H7 (cell line): ENCODE measurements at regions not wholly inside any gene's neighbourhood (a gene's known extent, or its start where the extent isn't known, plus 50 kb on each side); places are given as distances from the start of the nearest gene placed in this dataset.
"Not testable (repeated sequence)": the region's sequence is repeated elsewhere in the genome, so short reads cannot be mapped to it uniquely, and the experiment has no call there.

Source experiments
- DNase-seq: peaks from one replicate; pipeline ENCODE4 v3.0.0; 2012
- H3K27me3 ChIP-seq: 2 replicates; pipeline ENCODE4 v1.6.0; 2011; ENCODE audit warnings: mild to moderate bottlenecking, low read length; ENCODE audit not compliant: control insufficient read depth, insufficient read depth
- H3K36me3 ChIP-seq: replicated peaks from 2 replicates; pipeline ENCODE4 v1.5.1; 2011; ENCODE audit warnings: low read length; ENCODE audit not compliant: control insufficient read depth, insufficient read depth
- H3K4me3 ChIP-seq: 2 replicates; pipeline ENCODE4 v1.5.1; 2011; ENCODE audit warnings: low read depth, mild to moderate bottlenecking, control low read depth, low read length, moderate library complexity; ENCODE audit not compliant: insufficient read depth

- not testable (repeated sequence) for DNase-seq, H3K4me3 ChIP-seq, H3K27me3 ChIP-seq, H3K36me3 ChIP-seq
Observed at GRCh38 chr17:83206819-83207588, 127.6 kb downstream of the METRNL start.

GRCh38 chr17:83247001-83247400, 167.6 kb downstream of the METRNL start:
- H3K27me3 ChIP-seq, DNase-seq, H3K36me3 ChIP-seq, H3K4me3 ChIP-seq: not testable (repeated sequence)
